GM12891 (cell line): ENCODE measurements at regions not wholly inside any gene's neighbourhood (a gene's known extent, or its start where the extent isn't known, plus 50 kb on each side); places are given as distances from the start of the nearest gene placed in this dataset.

ENCODE experiments used
- DNase-seq: peaks from one replicate; pipeline ENCODE4 v3.0.0; 2011; ENCODE audit warnings: low spot score; ENCODE audit not compliant: insufficient read length
- FAIRE-seq: peaks from 2 replicates; lab custom pipeline; 2011; peaks lifted over from hg19 to GRCh38; lab: Jason Lieb, UNC
- PAX5 ChIP-seq: IDR thresholded peaks from 2 replicates; pipeline ENCODE4 v1.6.1; 2011; ENCODE audit warnings: low read length, moderate library complexity, mild to moderate bottlenecking; ENCODE audit not compliant: insufficient read depth, severe bottlenecking
- POLR2A ChIP-seq: IDR thresholded peaks from 2 replicates; pipeline ENCODE4 v1.6.1; 2011; ENCODE audit warnings: low read depth, low read length, control low read depth
- POLR2AphosphoS5 ChIP-seq: IDR thresholded peaks from 2 replicates; pipeline ENCODE4 v1.6.1; 2011; ENCODE audit warnings: low read depth, low read length, control low read depth
- POU2F2 ChIP-seq: IDR thresholded peaks from 2 replicates; pipeline ENCODE4 v1.6.1; 2011; ENCODE audit warnings: low read depth, mild to moderate bottlenecking, control low read depth, low read length, moderate library complexity
- SPI1 ChIP-seq: IDR thresholded peaks from 2 replicates; pipeline ENCODE4 v1.6.1; 2011; ENCODE audit warnings: low read depth, low read length, control low read depth
- TAF1 ChIP-seq: IDR thresholded peaks from 2 replicates; pipeline ENCODE4 v1.6.1; 2011; ENCODE audit warnings: low read depth, low read length, control low read depth

GRCh38 chr10:131650771-131651673, 249.8 kb upstream of the PPP2R2D start:
- no peak for TF ChIP-seq SPI1
- TF ChIP-seq POLR2A, result no peak
- no peak for TF ChIP-seq POLR2AphosphoS5
- no peak for TF ChIP-seq PAX5
- TF ChIP-seq POU2F2, result no peak
- no peak for TF ChIP-seq TAF1
- FAIRE-seq, result no peak

DNA sequence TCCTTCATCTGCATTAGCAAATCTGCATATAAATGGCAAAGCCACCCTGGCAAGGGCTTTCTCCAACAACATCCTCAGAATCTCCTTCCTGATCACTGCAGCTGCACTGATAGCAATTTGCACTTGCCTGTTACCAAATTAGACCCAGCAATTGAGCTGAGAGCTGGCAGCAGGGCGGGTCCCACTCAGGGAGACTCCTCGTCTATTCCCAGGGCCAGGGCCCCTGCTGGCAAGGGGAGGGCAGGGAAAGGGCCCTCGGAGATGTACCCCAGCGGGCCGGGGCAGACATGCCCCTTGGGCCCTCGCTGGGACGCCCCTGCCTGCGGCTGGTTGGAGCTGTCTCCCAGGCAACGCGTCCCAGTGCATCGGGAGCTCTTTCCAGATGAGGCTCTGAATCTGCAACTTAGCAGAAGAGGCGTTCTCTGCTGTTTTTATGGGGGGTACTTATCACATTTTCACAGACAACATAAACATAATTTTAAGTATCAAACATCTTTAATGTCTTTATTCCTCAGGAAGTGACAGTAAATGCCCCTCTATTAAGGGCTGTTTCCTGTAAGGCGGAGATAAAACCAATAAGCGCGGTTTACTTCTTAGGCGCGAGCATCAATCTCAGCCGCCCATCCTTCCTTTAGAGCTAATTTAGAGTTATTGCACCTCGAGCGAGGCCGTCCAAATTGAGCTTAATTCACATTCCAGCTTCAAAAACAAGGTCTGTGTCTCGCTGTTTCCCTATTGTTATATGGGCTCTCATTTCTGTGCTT, 249.0 kb upstream of the PPP2R2D start:
- TF ChIP-seq POLR2A, result no peak
- no peak for TF ChIP-seq POU2F2
- no peak for TF ChIP-seq SPI1
- no peak for TF ChIP-seq POLR2AphosphoS5
- no peak for TF ChIP-seq PAX5
- no peak for TF ChIP-seq TAF1
- DNase-seq (no peak), FAIRE-seq (no peak)

More at GRCh38 chr10:131650771-131651673, 249.8 kb upstream of the PPP2R2D start:
- no peak for DNase-seq

GRCh38 chr10:131652438-131653139, 248.2 kb upstream of the PPP2R2D start:
- FAIRE-seq (no peak), DNase-seq (no peak)
- TF ChIP-seq SPI1, result no peak
- TF ChIP-seq POLR2A, result no peak
- TF ChIP-seq PAX5, result no peak
- TF ChIP-seq POLR2AphosphoS5, result no peak
- no peak for TF ChIP-seq POU2F2
- TF ChIP-seq TAF1, result no peak

GRCh38 chr10:131653140-131653539, 247.7 kb upstream of the PPP2R2D start:
- TF ChIP-seq SPI1 (no peak), POLR2AphosphoS5 (no peak), POLR2A (no peak), POU2F2 (no peak), TAF1 (no peak), PAX5 (no peak)
- DNase-seq, result no peak
- FAIRE-seq, result no peak

DNA sequence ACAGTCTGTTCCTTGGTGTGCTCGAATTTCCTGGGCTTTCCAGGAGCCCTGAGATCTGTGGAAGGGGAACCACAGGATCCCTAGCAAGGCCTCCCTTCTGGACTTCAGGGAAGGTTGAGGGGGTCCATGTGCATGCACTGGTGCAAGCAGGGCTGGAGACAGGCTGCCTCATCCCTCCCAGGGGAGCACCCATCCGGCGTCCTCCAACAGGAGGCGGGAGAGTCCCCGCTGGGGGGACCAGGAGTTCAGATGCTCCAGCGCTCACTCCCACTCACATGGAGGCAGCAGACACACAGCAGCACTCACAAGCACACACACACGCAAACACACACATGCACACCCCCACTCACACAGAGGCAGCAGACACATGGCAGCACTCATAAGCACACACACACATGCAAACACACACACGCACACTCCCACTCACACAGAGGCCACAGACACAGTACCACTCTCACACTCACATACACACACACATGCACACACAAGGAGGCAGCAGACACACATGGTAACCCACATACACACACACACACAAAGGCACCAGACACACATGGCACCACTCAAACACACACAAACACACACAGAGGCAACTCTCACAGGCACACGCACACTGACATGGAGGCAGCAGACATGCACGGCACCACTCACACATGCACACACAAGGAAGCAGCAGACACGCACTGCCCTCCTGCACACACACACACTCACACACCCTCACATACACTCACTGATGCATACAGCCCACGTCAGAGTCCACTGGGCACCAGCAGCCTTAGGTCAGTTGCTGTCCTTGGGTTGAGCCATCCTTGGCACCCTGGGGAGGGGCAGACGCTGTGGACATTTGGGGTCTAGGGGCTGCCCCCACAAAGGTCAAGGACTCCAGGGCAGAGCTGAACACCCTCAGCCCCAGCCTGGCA, 247.0 kb upstream of the PPP2R2D start:
- TF ChIP-seq PAX5 (no peak), SPI1 (no peak), TAF1 (no peak), POLR2A (no peak), POU2F2 (no peak), POLR2AphosphoS5 (no peak)
- no peak for DNase-seq
- no peak for FAIRE-seq

GRCh38 chr10:131654471-131655087, 246.2 kb upstream of the PPP2R2D start:
- DNase-seq (no peak), FAIRE-seq (no peak)
- TF ChIP-seq POLR2A (no peak), TAF1 (no peak), SPI1 (no peak), POLR2AphosphoS5 (no peak), PAX5 (no peak), POU2F2 (no peak)

- TF ChIP-seq POLR2AphosphoS5 (no peak), POLR2A (no peak), POU2F2 (no peak), SPI1 (no peak), PAX5 (no peak), TAF1 (no peak)
- FAIRE-seq (no peak), DNase-seq (no peak)
Measured at GRCh38 chr10:131655101-131655849, 245.5 kb upstream of the PPP2R2D start.
